ENCODE measurements at regions not wholly inside any gene's neighbourhood (a gene's known extent, or its start where the extent isn't known, plus 50 kb on each side); places are given as distances from the start of the nearest gene placed in this dataset.
"Not testable (repeated sequence)": the region's sequence is repeated elsewhere in the genome, so short reads cannot be mapped to it uniquely, and the experiment has no call there.

DNA sequence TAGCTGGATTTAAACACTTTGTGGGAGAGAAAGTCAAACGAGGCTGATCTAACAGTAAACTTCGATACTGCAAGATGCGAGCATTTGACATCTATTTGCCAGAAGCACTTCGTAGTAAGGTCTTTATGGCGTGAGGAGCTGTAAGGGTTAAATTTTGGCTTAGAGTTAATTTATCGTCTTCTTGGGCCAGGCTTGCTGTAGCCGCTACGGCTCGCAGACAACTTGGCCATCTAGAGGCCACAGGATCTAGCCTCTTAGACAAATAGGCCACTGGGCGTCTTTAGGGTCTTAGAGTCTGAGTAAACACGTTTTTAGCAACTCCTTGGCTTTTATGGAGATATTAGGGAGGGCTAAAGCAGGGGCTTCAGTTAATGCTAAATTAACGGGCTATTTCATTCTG is 165.6 kb upstream of the CCZ1B start:
- not testable (repeated sequence) for DNase-seq

DNA sequence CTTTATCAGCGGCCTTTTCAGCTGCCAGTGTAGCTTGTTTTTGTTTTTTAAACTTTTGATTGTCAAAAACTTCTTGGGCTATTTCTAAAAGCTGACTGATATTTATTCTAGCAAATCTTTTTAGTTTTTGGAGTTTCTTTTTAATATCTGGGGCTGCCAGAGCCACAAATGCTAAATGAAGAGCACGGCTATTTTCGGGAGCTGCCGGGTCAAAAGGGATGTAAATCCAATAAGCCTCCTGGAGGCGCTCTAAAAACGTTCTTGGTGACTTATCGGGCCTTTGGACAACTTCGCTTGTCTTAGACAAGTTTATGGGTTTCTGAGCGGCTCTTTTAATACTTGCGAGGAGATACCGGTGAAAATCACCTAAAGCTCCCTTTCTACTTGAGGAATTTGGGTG is 166.1 kb upstream of the CCZ1B start:
- DNase-seq: not testable (repeated sequence)

DNA sequence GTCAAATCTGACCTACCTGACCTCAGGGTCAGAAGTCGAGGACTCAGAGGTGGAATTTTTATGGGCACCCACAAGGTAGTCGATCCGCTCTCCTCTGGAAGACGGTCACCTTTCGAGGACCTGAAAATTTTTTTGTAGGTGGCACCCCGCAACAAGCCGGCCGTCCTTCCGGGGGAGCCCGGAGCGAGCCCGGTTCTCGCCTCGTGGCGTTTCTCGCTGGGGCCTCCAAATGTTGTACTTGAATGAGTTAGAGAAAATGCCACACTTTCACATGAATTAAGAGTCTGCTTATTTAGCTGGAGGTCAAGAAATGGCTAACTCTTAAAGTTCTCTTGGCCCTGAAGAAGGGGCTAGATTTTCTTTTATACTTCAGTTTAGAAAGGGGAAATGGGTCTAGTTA is 169.0 kb upstream of the CCZ1B start:
- DNase-seq: not testable (repeated sequence)

DNA sequence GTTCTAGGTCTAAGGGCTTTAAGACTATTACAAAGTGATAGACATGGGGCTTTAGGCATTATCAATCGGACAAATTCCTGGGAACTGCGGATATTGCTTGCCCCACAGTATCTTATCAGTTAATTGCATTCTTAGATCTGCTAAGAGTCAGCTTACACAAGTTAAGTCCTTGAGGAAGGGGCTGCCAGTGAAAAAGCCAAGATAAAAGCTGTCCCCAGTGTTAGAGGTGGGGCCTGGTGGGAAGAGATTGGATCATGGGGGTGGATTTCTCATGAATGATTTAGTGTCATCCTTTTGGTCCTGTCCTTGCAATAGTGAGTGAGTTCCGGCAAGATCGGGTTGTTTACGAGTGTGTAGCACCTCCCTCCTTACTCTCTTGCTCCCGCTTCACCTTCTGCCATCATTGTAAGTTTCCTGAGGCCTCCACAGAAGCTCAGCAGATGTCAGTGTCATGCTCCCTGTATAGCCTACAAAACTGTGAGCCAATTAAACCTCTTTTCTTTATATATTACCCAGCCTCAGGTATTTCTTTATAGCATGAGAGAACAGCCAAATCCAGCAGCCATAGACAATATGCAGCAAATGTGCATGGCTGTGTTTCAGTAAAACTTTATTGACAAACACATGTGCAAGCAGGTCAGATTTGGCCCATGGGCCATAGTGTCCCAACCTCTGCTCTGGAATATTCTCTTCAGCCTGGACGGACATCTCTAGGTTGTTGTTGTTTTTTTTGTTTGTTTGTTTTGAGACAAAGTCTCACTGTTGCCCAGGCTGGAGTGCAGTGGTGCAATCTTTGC is 169.6 kb upstream of the CCZ1B start:
- DNase-seq: not testable (repeated sequence)

DNA sequence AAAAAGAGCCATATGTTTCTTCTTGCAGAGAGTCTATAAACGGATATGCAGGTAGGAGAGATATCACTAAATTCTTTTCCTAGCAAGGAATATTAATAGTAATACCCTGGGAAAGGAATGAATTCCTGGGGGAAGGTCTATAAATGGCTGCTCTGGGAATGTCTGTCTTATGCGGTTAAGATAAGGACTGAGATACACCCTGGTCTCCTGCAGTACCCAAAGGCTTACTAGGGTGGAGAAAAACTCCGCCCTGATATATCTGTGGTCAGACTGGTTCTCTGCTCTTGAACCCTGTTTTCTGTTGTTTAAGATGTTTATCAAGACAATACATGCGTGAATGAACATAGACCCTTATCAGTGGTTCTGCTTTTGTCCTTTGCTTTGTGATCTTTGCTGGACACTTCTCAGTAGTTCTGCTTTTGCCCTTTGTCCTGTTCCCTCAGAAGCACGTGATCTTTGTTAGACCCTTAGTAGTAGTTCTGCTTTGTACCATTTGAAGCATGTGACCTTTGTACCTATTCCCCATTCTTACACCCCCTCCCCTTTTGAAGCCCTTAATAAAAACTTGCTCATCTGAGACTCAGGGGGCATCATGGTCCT is 173.1 kb upstream of the CCZ1B start:
- DNase-seq: not testable (repeated sequence)

DNA sequence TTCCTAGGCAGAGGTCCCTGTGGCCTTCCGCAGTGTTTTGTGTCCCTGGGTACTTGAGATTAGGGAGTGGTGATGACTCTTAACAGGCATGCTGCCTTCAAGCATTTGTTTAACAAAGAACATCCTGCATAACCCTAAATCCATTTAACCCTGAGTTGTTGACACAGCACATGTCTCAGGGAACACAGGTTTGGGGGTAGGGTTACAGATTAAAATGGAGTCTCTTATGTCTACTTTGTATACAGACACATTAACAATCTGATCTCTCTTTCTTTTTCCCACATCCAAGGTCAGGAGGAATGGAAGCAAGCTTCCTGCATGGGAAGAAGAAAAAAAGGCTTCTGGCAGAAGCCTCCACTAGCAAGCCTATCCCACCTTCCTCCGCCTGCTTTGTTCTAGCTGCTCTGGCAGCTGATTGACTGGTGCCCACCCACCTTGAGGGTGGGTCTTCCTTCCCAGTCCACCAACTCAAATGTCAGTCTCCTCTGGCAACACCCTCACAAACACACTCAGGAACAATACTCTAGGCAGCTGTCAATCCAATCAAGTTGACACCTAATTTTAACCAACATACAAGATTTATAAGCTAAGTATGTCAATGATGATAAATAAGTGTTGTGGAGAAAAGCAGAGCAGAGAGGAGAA is 176.5 kb upstream of the CCZ1B start:
- peak; percentile 63 for DNase-seq

DNA sequence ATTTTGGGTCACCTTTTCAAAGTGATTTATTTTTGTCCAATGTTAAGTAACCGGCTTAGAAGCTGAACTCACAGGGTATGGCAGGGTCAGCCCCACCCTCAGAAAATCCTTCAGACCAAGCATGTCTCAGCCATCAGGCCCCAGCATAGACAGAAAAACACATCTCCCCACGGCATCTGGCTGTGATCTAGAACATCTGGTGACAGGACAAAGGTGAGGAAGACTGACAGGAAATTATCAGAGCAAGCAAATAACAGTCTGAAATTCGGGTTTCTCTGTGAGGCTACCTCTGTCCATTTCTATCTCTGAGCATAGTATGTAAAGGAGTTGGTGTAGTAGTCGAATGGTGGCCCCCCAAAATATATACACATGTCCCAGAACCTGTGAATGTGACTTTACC is 177.0 kb upstream of the C1GALT1 start:
- no peak for DNase-seq

DNA sequence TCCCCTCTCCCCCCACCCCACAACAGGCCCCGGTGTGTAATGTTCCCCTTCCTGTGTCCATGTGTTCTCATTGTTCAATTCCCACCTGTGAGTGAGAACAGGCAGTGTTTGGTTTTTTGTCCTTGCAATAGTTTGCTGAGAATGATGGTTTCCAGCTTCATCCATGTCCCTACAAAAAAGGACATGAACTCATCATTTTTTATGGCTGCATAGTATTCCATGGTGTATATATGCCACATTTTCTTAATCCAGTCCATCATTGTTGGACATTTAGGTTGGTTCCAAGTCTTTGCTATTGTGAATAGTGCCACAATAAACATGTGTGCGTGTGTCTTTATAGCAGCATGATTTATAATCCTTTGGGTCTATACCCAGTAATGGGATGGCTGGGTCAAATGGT is 176.4 kb upstream of the C1GALT1 start:
- not testable (repeated sequence) for DNase-seq

DNA sequence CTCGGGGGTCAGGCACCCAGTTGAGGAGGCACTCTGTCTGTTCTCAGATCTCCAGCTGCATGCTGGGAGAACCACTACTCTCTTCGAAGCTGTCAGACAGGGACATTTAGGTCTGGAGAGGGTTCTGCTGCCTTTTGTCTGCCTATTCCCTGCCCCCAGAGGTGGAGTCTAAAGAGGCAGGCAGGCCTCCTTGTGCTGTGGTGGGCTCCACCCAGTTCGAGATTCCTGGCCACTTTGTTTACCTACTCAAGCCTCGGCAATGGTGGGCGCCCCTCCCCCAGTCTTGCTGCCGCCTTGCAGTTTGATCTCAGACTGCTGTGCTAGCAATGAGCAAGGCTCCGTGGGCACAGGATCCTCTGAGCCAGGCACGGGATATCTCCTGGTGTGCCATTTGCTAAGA is 171.1 kb upstream of the C1GALT1 start:
- not testable (repeated sequence) for DNase-seq

DNA sequence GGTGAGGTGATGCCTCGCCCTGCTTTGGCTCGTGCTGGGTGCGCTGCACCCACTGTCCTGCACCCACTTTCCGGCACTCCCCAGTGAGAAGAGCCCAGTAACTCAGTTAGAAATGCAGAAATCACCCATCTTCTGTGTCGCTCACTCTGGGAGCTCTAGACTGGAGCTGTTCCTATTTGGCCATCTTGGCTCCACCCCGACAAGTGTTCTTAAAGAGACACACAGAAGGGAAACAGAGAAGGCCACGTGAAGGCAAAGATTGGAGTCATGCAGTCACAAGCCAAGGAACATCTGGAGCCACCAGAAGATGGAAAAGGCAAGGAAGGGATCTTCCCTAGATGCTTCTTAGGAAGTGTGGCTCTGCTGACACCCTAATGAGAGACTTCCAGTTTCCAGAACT is 170.6 kb upstream of the C1GALT1 start:
- DNase-seq: not testable (repeated sequence)

DNA sequence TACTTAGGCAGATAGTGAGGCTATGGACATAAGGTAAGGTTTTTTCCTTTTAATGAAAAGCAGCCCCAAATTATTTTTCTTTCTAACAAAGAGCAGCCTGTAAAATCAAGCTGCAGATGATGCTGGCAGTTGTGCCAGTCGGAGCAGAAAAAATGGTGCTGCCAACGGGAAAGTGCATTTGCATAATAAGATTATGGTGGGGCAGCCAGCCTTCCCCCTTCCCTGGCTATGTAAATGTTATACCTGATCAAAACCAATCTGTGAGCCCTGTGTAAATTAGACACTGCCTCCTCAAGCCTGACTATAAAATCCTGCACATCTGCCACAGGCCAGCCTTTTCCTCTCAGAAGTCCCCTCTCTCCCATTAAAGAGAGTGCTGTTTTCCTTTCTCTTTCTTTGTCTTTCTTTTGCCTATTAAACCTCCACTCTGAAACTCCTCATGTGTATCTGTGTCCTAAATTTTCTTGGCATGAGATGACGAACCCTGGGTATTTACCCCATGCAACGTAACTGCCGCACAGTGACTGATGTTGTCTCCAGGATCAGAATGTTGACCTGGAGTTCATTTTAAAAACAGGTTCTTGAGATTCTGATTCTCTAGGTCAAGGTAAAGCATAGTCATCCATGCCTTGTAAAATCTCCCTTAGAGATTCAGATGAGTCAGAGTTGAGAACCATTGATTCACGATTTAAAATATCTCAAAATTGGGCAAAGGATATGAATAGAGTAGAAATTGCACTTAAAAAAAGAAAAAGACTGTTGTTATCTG is 167.3 kb upstream of the C1GALT1 start:
- DNase-seq: peak; percentile 92

DNA sequence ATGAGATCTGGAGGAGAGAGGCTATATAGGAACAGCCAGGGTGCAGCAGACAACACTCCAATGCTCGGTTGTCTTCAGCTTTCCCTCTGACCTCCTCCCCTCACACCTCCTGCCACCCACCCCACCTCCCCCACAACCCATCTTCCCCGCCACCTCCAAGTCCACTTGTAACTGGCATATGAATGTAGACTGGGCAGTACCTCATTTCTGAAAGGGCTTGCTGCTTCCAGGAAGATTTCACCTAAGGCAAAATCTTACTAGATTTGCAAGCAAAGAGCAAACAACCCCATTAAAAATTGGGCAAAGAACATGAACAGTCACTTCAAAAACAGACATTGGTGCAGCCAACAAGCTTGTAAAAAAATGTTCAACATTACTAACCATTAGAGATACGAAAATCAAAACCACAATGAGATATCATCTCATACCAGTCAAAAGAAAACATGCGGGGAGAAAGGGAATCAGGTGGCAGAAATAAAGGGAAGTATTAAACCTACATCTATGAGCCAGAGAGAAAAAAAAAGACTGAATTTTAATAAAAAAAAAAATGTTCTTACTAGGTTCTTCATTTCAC is 164.6 kb upstream of the C1GALT1 start:
- no peak for DNase-seq

DNA sequence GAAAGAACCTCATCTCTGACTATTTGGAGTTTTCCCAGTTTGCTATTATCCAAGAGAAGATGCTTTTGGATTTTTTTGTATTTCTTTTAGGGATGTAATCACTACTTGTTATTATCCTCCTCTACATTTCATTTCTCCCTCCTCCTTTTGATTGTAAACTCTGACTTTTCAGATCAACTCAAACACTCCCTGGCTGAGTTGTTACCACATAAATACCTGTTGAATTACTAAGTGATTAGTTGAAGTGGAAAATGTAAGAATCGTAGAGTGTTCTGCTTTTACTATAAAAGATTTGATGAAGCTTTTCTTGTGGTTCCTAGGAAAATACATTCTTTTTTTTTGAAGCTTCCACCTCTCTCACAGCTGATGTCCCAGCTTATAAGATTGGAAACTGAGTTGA is 164.1 kb upstream of the C1GALT1 start:
- no peak for DNase-seq

DNA sequence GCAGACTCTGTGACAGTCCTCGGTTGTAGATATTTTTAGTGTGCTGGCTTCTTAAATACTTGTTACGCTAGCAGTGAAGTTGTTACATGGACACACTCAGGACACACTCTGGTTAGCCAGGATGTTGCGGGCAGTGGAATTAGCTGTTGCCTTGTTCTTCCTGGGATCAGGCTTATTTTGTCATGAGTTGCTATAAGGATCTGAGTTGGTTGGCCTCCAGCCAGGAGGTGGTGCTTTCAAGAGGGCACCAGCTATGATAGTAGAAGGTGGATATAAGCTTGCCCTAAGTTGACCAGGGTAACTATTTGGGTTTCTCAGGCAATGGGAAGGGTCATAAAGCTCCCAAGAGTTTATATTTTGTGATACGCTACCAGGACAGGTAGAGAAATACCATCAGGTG is 150.1 kb upstream of the C1GALT1 start:
- DNase-seq: no peak

DNA sequence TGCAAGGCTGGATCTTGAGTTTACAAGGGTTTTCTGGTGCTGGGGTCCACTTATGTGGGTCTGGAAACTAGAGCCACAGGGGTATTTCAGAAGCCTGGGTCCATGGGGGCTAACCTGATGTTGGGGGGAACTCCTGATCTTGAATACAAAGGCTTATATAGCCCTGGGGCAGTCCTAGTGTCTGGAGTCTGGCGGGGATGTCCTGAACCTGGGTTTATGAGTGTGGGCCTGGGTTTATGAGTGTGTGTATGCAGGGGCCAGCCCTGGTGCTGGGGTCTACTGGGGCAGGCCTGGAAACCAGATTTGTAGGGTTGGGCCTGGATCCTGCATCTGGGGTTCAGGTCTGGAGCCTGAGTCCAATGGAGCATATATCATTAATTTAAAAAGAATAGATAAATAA is 146.5 kb upstream of the C1GALT1 start:
- DNase-seq: no peak

DNA sequence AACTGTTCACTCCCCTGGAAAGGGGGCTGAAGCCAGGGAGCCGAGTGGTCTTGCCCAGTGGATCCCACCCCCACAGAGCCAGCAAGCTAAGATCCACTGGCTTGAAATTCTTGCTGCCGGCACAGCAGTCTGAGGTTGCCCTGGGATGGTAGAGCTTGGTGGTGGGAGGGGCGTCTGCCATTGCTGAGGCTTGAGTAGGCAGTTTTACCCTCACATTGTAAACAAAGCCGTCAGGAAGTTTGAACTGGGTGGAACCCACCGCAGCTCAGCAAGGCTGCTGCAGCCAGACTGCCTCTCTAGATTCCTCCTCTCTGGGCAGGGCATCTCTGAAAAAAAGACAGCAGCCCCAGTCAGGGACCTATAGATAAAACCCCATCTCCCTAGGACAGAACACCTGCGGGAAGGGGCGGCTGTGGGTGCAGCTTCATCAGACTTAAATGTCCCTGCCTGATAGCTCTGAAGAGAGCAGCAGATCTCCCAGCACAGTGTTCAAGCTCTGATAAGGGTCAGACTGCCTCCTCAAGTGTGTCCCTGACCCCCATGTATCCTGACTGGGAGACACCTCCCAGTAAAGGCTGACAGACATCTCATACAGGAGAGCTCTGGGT is 140.0 kb upstream of the C1GALT1 start:
- DNase-seq: not testable (repeated sequence)

DNA sequence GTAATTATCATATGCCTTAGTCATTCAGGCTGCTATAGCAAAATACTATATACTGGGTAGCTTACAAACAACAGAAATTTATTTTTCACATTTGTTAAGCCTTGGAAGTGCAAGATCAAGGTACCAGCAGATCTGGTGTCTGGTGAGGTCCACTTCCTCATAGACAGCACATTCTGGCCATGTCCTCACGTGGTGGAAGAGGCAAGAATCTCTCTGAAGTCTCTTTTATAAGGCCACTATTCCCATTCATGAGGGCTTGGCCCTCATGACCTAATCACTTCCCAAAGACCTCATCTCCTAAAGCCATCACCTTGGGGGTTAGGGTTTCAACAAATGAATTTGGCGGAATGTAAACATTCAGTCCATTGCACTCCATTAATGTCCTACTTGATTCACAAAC is 137.5 kb upstream of the C1GALT1 start:
- no peak for DNase-seq

DNA sequence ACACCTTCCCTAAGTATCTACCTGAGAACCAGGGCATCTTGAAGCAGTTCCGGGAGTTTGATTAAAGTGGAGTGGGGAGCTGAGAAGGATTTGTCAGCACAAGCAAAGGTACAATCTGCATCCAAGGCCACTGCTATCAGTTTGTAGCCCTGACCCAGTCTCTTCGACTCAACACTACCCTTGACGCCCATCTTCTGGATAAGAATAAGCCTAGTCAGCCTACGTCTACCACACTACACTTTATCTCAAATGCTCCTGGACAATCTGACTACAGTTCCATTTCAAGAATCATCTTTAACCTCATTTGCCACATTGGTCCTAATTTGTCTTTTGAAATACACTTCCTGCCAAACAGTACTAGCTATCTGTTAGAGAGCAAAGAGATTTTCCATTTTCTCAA is 134.1 kb upstream of the C1GALT1 start:
- no peak for DNase-seq

DNA sequence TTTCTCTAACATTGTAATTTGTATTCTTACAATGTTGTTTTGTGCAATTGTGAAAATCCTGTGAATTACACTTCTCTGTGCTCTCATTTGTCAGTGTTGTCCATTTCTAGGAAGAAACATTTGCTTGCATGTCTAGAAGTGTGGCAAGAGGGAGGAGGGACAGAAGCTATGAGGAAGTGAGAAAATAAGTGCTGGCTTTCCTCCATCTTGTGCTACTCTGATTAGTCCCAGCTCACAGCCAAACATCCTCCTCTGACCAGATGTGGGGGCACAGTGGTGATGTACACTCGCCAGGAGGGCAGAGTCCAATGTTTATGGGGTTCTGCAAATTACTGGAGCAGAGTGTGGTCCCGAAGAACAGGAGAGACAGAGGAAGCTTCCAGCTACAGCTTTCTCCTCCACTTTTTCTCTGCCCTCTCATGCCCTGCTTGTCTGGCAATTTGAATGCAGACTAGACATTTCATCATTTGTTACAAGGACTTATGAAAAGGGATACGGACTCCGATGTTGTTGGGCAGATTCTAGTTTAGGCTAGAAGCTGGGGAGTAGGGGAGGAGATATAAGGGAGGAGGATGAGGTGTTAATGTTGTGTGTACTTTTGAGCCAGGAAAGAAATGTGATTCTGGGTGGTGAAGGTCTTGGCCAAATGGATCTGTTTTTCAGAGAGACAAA is 131.0 kb upstream of the C1GALT1 start:
- DNase-seq: no peak

DNA sequence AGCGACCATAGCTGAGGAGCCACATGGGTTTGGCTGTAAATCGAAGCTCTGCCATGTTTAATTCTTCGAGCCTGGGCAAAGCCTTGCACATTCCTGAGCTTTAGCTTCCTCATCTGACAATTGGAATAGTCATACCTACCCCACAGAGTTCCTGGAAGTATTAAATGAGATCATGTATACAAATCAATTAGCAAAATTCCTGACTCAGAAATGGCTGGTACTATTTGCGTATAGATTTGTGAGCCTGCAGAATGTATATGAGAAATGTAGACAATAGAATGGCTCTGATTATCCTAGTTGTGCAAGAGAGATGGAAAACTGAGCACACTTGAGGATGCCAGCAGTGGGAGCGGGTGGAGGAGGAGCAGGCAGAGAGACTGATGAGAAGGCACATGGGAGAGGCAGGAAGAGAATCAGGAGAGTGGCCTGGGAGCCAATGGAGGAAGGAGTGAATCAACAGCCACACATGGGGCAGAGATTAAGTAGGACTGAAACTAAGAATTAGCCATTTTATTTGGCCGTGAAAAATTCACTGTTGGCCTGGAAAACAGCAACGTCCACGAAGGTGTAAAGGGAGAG is 128.0 kb upstream of the C1GALT1 start:
- DNase-seq: no peak

DNA sequence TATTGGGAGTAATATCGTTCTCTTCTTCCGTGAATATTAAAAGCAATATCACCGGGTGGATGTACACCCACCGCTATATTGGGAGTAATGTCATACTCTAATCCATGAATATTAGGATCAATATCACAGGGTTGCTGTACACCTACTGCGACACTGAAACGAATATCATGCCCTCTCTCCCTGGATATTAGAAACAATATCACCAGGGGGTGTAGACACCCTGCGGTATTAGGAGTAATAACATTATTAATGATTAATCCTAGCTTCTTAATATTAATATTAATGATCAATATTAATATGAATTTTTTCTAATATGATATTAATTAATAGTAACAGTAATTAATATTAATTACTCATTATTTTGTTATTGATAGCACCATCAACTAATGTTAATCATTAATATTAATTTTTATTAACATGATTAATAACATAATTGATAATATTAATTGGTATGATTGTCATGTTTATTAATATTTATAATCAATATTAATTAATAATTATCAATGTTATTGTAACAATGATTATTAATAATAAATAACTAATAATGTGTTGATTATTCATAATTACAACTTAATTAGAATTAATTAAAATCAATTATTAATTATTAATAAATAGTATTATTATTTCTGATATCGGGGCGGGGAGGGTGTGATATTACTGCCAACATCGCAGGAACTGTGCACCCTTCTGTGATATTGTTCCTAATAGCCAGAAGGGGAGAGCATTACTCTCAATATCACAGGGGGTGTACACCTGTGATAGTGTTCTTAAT is 121.3 kb upstream of the C1GALT1 start:
- no peak for DNase-seq

Data from NCI-H82 (cell line).